RPMI8226 (cell line): ENCODE measurements at regions not wholly inside any gene's neighbourhood (a gene's known extent, or its start where the extent isn't known, plus 50 kb on each side); places are given as distances from the start of the nearest gene placed in this dataset.

Experiments
- DNase-seq: peaks from one replicate; pipeline ENCODE4 v3.0.0-alpha.2; 2015

GRCh38 chr9:69955536-69956355 lies 87.9 kb upstream of the MAMDC2 start:
- no peak for DNase-seq

- DNase-seq, result no peak
These were observed 81.8 kb upstream of the MAMDC2 start for GRCh38 chr9:69961843-69962242.

GRCh38 chr9:69963803-69964202 lies 79.8 kb upstream of the MAMDC2 start:
- DNase-seq, result no peak

GRCh38 chr9:69964446-69964845 lies 79.2 kb upstream of the MAMDC2 start:
- DNase-seq, result no peak

GRCh38 chr9:69965416-69966145 lies 78.1 kb upstream of the MAMDC2 start:
- DNase-seq, result no peak

GRCh38 chr9:69967344-69967743 lies 76.3 kb upstream of the MAMDC2 start:
- DNase-seq, result no peak

GRCh38 chr9:69970001-69970533 lies 73.6 kb upstream of the MAMDC2 start:
- DNase-seq, result no peak

- peak; percentile 63 for DNase-seq
These were observed 71.8 kb upstream of the MAMDC2 start for GRCh38 chr9:69971643-69972449.

- DNase-seq, result no peak
These were observed 68.0 kb upstream of the MAMDC2 start for GRCh38 chr9:69975681-69976080.

- DNase-seq, result no peak
These were observed 67.5 kb upstream of the MAMDC2 start for GRCh38 chr9:69976152-69976551.

- no peak for DNase-seq
These were observed 63.6 kb upstream of the MAMDC2 start for GRCh38 chr9:69980041-69980440.

- DNase-seq, result no peak
These were observed 63.1 kb upstream of the MAMDC2 start for GRCh38 chr9:69980591-69980990.

- no peak for DNase-seq
These were observed 61.8 kb upstream of the MAMDC2 start for GRCh38 chr9:69981686-69982445.

- no peak for DNase-seq
These were observed 58.8 kb upstream of the MAMDC2 start for GRCh38 chr9:69984831-69985230.

GRCh38 chr9:69985971-69986370 lies 57.7 kb upstream of the MAMDC2 start:
- DNase-seq, result no peak

- no peak for DNase-seq
These were observed 56.7 kb upstream of the MAMDC2 start for GRCh38 chr9:69986970-69987369.

- DNase-seq, result no peak
These were observed 56.2 kb upstream of the MAMDC2 start for GRCh38 chr9:69987457-69987856.

- no peak for DNase-seq
These were observed 50.5 kb upstream of the MAMDC2 start for GRCh38 chr9:69993110-69993509.
